Bronchial epithelial cell (primary cell): ENCODE measurements at regions not wholly inside any gene's neighbourhood (a gene's known extent, or its start where the extent isn't known, plus 50 kb on each side); places are given as distances from the start of the nearest gene placed in this dataset.

ENCODE experiments used
- DNase-seq: peaks from one replicate; pipeline ENCODE4 v3.0.0-alpha.2; 2010; ENCODE audit warnings: low read depth
- FAIRE-seq: peaks from 2 replicates; lab custom pipeline; 2011; peaks lifted over from hg19 to GRCh38; lab: Jason Lieb, UNC
- H3K27me3 ChIP-seq: 2 replicates; pipeline ENCODE4 v1.5.1; 2011; ENCODE audit warnings: low read length; ENCODE audit not compliant: control insufficient read depth, insufficient read depth
- H3K36me3 ChIP-seq: 2 replicates; pipeline ENCODE4 v1.5.1; 2011; ENCODE audit warnings: low read length; ENCODE audit not compliant: control insufficient read depth, insufficient read depth
- H3K4me3 ChIP-seq: 2 replicates; pipeline ENCODE4 v1.5.1; 2011; ENCODE audit warnings: mild to moderate bottlenecking, low read depth, low read length, control low read depth
- CTCF ChIP-seq: IDR thresholded peaks from 2 replicates; pipeline ENCODE4 v1.5.1; 2011; ENCODE audit warnings: mild to moderate bottlenecking, moderate library complexity, low read length, control low read depth, inconsistent platforms; ENCODE audit not compliant: insufficient read depth, severe bottlenecking

- Histone ChIP-seq H3K27me3 (no peaks in the 10 kb centered on the region), H3K4me3 (no peak overlapping the region), H3K36me3 (no peaks in the 10 kb centered on the region)
- DNase-seq, result no peak
- FAIRE-seq, result no peak
- TF ChIP-seq CTCF, result no peak
Observed at GRCh38 chr2:103945083-103945482, 908.8 kb upstream of the POU3F3 start.

- DNase-seq (peak; percentile 15), FAIRE-seq (no peak)
- H3K4me3 ChIP-seq, result no peak overlapping the region
- H3K36me3 ChIP-seq, result no peaks in the 10 kb centered on the region
- H3K27me3 ChIP-seq, result no peaks in the 10 kb centered on the region
- TF ChIP-seq CTCF, result peak; percentile 32
Observed at GRCh38 chr2:103959174-103960128, 894.5 kb upstream of the POU3F3 start.

- H3K4me3 ChIP-seq, result no peak overlapping the region
- no peak for DNase-seq
- FAIRE-seq, result no peak
- TF ChIP-seq CTCF, result no peak
- no peaks in the 10 kb centered on the region for H3K27me3 ChIP-seq
- no peaks in the 10 kb centered on the region for H3K36me3 ChIP-seq
Observed at GRCh38 chr2:103960129-103960513, 893.8 kb upstream of the POU3F3 start.

- TF ChIP-seq CTCF, result no peak
- no peak overlapping the region for H3K4me3 ChIP-seq
- no peaks in the 10 kb centered on the region for H3K36me3 ChIP-seq
- FAIRE-seq (no peak), DNase-seq (no peak)
- H3K27me3 ChIP-seq, result no peaks in the 10 kb centered on the region
Observed at GRCh38 chr2:103960951-103961350, 893.0 kb upstream of the POU3F3 start.

- no peak for FAIRE-seq
- DNase-seq, result no peak
- H3K27me3 ChIP-seq, result no peaks in the 10 kb centered on the region
- H3K4me3 ChIP-seq, result no peak overlapping the region
- TF ChIP-seq CTCF, result no peak
- H3K36me3 ChIP-seq, result no peaks in the 10 kb centered on the region
Observed at GRCh38 chr2:103961862-103962261, 892.1 kb upstream of the POU3F3 start.
